ENCODE measurements at regions not wholly inside any gene's neighbourhood (a gene's known extent, or its start where the extent isn't known, plus 50 kb on each side); places are given as distances from the start of the nearest gene placed in this dataset.

GRCh38 chr16:55088098-55088497 is 157.4 kb downstream of the IRX5 start:
- Mint-ChIP-seq H3K27me3 (ENCODE audit: insufficient read depth, low read depth, poor library complexity) (peaks cover 2% of the 10 kb centered on the region), H3K4me1 (no peaks in the 10 kb centered on the region), H3K27ac (no peak overlapping the region), H3K4me3 (no peak overlapping the region), H3K9me3 (peaks cover 7% of the 10 kb centered on the region), H3K36me3 (ENCODE audit: low read depth) (no peaks in the 10 kb centered on the region)
- no peaks in the 10 kb centered on the region for H4K20me1 ChIP-seq (replicated peaks; ENCODE audit: insufficient read depth)
- ATAC-seq (no peak), DNase-seq (ENCODE audit: low spot score) (no peak)
- no peak overlapping the region for H3K27ac ChIP-seq (ENCODE audit: low read depth)
- H3K9me2 ChIP-seq (ENCODE audit: insufficient read depth) = 0 out of 2 replicates have a peak, but pooled peaks cover 3% of the 10 kb centered on the region
- no peaks in the 10 kb centered on the region for H3K27me3 ChIP-seq (ENCODE audit: insufficient read depth)
- no peaks in the 10 kb centered on the region for H3K36me3 ChIP-seq (ENCODE audit: insufficient read depth)
- no peak overlapping the region for H3K4me3 ChIP-seq
- no peaks in the 10 kb centered on the region for H3K4me1 ChIP-seq (ENCODE audit: insufficient read depth)
- H3K4me2 ChIP-seq = no peak overlapping the region
- no peak overlapping the region for H2AFZ ChIP-seq
- no peaks in the 10 kb centered on the region for H3K79me2 ChIP-seq (replicated peaks; ENCODE audit: insufficient read depth)
- TF ChIP-seq POLR2AphosphoS5 (IDR thresholded peaks at IDR 0.05; ENCODE audit: low read depth) (no peak), NANOG (IDR thresholded peaks at IDR 0.05; ENCODE audit: borderline replicate concordance) (no peak), STAT1 (IDR thresholded peaks at IDR 0.05; ENCODE audit: unreplicated experiment) (no peak), ZNF114 (CRISPR knock-in tag; IDR thresholded peaks at IDR 0.05) (no peak), CREB1 (CRISPR knock-in tag; IDR thresholded peaks at IDR 0.05; ENCODE audit: low read depth) (no peak), ZNF331 (CRISPR knock-in tag; IDR thresholded peaks at IDR 0.05; ENCODE audit: low read depth) (no peak), CTCF (conservative IDR thresholded peaks at IDR 0.05; ENCODE audit: low read depth in 2 of 2) (no peak), EZH2 (IDR thresholded peaks at IDR 0.05; ENCODE audit: low read depth, unreplicated experiment) (no peak), ETS1 (IDR thresholded peaks at IDR 0.05) (no peak), EZH2phosphoT487 (IDR thresholded peaks at IDR 0.05; ENCODE audit: unreplicated experiment) (no peak), JUNB (IDR thresholded peaks at IDR 0.05; ENCODE audit: unreplicated experiment) (no peak)
- TF ChIP-seq, protein P1, sequence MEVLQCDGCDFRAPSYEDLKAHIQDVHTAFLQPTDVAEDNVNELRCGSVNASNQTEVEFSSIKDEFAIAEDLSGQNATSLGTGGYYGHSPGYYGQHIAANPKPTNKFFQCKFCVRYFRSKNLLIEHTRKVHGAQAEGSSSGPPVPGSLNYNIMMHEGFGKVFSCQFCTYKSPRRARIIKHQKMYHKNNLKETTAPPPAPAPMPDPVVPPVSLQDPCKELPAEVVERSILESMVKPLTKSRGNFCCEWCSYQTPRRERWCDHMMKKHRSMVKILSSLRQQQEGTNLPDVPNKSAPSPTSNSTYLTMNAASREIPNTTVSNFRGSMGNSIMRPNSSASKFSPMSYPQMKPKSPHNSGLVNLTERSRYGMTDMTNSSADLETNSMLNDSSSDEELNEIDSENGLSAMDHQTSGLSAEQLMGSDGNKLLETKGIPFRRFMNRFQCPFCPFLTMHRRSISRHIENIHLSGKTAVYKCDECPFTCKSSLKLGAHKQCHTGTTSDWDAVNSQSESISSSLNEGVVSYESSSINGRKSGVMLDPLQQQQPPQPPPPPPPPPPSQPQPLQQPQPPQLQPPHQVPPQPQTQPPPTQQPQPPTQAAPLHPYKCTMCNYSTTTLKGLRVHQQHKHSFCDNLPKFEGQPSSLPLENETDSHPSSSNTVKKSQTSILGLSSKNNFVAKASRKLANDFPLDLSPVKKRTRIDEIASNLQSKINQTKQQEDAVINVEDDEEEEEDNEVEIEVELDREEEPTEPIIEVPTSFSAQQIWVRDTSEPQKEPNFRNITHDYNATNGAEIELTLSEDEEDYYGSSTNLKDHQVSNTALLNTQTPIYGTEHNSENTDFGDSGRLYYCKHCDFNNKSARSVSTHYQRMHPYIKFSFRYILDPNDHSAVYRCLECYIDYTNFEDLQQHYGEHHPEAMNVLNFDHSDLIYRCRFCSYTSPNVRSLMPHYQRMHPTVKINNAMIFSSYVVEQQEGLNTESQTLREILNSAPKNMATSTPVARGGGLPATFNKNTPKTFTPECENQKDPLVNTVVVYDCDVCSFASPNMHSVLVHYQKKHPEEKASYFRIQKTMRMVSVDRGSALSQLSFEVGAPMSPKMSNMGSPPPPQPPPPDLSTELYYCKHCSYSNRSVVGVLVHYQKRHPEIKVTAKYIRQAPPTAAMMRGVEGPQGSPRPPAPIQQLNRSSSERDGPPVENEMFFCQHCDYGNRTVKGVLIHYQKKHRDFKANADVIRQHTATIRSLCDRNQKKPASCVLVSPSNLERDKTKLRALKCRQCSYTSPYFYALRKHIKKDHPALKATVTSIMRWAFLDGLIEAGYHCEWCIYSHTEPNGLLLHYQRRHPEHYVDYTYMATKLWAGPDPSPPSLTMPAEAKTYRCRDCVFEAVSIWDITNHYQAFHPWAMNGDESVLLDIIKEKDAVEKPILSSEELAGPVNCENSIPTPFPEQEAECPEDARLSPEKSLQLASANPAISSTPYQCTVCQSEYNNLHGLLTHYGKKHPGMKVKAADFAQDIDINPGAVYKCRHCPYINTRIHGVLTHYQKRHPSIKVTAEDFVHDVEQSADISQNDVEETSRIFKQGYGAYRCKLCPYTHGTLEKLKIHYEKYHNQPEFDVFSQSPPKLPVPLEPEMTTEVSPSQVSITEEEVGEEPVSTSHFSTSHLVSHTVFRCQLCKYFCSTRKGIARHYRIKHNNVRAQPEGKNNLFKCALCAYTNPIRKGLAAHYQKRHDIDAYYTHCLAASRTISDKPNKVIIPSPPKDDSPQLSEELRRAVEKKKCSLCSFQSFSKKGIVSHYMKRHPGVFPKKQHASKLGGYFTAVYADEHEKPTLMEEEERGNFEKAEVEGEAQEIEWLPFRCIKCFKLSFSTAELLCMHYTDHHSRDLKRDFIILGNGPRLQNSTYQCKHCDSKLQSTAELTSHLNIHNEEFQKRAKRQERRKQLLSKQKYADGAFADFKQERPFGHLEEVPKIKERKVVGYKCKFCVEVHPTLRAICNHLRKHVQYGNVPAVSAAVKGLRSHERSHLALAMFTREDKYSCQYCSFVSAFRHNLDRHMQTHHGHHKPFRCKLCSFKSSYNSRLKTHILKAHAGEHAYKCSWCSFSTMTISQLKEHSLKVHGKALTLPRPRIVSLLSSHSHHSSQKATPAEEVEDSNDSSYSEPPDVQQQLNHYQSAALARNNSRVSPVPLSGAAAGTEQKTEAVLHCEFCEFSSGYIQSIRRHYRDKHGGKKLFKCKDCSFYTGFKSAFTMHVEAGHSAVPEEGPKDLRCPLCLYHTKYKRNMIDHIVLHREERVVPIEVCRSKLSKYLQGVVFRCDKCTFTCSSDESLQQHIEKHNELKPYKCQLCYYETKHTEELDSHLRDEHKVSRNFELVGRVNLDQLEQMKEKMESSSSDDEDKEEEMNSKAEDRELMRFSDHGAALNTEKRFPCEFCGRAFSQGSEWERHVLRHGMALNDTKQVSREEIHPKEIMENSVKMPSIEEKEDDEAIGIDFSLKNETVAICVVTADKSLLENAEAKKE (CRISPR knock-in tag; IDR thresholded peaks at IDR 0.05) = no peak
- TF ChIP-seq, protein P2, sequence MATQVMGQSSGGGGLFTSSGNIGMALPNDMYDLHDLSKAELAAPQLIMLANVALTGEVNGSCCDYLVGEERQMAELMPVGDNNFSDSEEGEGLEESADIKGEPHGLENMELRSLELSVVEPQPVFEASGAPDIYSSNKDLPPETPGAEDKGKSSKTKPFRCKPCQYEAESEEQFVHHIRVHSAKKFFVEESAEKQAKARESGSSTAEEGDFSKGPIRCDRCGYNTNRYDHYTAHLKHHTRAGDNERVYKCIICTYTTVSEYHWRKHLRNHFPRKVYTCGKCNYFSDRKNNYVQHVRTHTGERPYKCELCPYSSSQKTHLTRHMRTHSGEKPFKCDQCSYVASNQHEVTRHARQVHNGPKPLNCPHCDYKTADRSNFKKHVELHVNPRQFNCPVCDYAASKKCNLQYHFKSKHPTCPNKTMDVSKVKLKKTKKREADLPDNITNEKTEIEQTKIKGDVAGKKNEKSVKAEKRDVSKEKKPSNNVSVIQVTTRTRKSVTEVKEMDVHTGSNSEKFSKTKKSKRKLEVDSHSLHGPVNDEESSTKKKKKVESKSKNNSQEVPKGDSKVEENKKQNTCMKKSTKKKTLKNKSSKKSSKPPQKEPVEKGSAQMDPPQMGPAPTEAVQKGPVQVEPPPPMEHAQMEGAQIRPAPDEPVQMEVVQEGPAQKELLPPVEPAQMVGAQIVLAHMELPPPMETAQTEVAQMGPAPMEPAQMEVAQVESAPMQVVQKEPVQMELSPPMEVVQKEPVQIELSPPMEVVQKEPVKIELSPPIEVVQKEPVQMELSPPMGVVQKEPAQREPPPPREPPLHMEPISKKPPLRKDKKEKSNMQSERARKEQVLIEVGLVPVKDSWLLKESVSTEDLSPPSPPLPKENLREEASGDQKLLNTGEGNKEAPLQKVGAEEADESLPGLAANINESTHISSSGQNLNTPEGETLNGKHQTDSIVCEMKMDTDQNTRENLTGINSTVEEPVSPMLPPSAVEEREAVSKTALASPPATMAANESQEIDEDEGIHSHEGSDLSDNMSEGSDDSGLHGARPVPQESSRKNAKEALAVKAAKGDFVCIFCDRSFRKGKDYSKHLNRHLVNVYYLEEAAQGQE (IDR thresholded peaks at IDR 0.05; ENCODE audit: unreplicated experiment) = no peak
- no peaks in the 10 kb centered on the region for H3F3A ChIP-seq (replicated peaks; ENCODE audit: low read depth)
